HG03103 (cell line): ENCODE measurements at regions not wholly inside any gene's neighbourhood (a gene's known extent, or its start where the extent isn't known, plus 50 kb on each side); places are given as distances from the start of the nearest gene placed in this dataset.

Experiments
- ATAC-seq: cut with Tn5 transposase; IDR thresholded peaks from one replicate; pipeline ENCODE4 v1.9.1; 2021; ENCODE audit warnings: low read depth; ENCODE audit not compliant: unreplicated experiment

DNA sequence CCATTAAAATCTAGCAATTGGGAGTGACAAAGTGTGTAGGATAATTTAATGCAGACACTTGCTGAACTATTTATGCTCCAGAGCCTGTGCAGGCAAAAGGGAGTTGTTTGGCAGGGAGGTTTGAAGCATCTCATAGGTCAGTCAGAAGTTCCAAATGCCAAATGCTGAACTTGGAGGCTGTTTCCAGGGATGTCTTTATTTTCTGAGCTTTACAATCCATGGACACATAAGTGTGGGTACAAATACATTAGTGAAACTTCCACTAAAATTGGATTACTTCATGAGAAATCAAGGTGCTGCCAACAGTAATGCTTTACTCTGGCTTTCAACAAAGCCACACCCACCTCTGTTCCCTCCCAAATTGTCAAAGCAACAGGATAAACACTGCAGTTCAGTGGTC lies 422.1 kb upstream of the SETBP1 start:
- no peak for ATAC-seq

DNA sequence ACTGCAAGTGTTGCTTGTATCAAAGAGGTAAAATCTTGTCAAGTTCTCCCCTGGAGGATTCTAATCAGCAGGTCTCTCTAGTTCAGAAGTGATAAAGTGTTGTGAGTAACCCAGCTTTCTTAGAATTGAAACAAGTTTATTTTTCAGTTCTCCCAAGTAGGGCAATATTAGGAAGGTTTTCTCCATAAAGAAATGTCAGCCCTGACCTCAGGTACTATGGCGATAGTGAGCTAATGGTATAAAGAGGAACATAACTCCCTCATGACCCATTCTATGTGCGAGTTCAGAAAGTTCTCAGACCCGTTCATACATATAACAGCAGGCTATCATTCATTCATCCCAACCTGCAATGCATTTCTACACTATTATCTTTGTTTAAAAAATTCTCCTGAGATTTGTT lies 421.1 kb upstream of the SETBP1 start:
- no peak for ATAC-seq

DNA sequence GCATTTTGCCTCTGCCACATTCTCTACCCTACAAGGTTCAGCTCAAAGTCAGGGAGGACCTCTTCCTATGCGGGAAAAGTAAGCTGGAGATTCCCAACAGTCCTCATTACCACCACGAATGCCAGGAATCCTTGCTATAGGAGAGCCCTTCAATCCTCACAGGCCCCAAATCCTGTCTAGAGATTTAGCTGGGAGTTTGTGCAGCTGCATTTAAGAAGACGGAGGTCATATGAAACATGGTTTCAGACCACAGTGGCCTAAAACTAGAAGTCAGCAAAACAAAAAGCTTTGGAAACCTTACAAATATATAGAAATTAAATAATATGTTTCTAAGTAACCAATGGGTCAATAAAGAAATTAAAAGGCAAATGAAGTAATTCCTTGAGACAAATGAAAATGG lies 415.3 kb upstream of the SETBP1 start:
- no peak for ATAC-seq

DNA sequence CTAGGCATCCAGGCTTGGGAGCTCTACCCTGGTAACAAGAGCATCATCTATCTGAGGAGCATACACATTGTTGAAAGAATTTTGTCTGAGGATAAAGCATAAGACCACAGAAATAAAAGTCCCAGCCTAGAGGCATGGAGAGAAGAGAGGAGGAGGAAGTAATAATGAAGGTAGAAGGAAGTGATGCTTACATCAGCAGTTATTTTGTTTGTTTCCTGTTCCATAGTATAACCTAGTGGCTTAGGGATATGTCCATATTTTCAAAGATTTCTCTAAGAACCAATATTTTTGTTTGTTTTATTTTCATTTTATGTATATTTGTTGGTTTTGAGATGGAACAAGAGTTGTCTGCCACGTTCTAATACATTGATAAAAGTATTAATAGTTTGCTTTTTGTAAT lies 407.4 kb upstream of the SETBP1 start:
- ATAC-seq: no peak

DNA sequence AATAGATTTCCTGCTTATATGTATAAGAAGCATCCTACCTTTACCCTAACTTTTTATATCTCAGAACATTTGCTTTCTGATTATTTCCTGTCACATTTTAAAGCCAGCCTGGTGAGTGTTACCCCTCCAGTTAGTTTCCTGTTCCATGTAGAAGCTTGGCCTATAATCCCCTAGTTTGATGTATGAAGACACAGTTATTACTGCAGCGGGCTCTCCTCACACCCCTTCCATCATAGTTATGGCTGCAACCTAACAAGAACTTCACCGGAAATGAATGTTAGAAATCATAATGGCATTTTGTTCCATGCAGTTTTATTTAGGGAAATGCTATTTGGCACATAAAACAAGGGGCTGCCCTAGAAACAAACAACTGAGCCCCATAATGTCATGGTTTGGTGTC lies 400.2 kb upstream of the SETBP1 start:
- ATAC-seq: no peak

DNA sequence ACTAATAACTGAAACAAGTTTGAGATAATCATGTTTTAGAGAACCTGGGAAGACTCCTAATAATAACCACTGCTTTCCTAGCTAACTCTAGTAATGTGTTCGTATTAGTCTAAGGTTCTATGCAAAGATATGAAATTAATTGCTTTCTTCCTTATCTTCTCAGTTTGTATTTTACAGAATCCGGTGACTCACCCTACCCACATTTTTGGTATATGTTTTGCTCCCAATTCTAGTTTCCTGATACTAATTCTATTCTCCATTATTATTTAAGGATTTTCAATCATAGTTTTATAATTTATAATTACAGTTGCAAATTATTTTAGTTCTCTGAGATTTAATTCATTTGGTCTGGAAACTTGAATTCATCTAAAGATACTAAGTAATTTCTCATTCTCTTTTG lies 394.6 kb upstream of the SETBP1 start:
- no peak for ATAC-seq

DNA sequence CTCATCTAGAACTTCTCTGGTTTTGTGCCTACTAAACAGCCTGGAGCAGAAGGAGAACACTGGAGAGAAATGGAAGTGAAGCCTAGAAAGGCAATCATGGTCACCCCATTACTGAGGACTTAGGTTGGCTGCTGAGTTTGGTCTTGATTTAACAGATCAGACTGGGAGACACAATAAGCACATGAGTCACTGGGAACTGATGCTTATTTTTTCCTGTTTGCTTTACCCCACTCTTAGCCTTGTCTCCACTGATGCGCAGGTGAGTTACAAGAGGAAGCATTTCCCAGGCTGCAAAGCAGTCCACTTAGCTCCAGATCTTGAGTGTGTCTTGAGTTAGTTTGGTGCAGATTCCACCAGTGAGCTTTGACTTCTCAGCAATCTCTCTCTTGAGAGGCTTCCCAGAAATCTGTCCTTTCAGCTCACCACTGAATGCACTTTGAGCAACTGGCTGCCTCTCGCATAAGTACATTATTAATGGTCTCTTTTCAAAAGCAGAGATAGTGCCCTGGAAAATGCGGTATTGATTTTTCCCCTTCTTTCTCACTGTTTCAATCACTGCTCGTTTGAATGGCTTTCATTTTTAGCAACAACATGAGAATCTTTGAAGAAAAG lies 390.2 kb upstream of the SETBP1 start:
- ATAC-seq: no peak

DNA sequence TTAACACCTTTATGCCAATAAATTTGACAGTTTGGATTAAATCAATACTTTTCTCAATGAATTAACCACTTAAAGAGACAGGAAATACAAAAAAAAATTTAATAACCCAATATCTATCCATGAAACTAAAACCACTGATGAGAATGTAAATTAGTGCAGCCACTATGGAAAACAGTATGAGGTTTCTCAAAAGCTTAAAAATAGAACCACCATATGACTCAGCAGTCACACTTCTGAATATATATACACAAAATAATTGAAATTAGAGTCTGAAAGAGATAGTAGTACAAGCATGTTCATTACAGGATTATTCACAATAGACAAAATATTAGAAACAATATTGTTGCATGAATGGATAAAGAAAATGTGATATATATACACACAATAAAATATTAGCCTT lies 382.1 kb upstream of the SETBP1 start:
- no peak for ATAC-seq

DNA sequence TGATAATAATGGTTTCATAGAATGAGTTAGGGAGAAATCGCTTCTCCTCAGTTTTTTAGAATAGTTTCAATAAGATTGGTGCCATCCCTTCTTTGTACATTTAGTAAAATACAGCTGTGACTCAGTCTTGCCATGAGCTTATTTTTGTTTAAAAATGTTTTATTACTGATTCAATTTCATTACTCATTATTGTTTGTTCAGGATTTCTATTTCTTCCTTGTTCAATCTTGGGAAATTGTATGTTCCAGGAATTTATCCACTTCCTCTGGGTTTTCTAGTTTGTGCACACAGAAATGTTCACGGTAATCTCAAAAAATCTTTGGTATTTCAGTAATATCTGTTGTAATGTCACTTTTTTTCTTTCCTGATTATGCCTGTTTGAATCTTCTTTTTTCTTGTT lies 371.5 kb upstream of the SETBP1 start:
- ATAC-seq: no peak

DNA sequence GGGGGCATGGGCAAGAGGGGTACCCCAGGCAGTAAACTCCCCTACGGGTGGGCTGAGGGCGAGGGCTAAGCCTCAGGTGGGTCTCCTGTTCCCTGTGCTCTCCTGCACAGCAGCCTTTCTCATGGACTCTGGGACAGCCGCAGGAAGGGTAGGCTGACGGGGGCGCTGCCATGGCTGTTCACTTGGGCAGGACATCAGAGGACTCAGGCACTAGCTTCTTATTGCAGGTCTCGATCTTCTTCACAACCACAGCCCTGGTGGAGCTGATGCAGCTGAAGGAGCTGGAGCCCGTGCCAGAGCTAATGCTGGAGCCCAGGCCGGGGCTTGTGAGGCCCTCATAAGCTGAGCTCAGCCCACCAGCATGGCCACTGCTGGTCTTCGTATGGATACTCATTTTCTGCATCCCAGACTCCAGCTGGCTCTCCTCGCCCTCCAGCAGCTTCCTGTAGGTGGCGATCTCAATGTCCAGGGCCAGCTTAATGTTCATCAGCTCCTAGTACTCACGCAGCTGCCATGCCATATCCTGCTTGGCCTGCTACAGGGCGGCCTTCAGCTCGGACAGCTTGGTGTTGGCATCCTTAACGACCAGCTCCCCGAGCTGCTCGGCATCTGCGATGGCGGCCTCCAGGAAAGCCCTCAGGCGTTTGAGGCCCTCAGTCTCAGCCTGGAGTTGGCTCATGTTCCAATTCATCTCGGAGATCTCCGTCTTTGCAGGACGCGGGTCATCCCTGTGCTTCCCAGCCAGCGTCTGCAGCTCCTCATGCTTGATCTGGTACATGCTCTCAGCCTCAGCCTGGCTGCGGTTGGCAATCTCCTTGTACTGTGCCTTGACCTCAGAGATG lies 359.8 kb upstream of the SETBP1 start:
- ATAC-seq: no peak

DNA sequence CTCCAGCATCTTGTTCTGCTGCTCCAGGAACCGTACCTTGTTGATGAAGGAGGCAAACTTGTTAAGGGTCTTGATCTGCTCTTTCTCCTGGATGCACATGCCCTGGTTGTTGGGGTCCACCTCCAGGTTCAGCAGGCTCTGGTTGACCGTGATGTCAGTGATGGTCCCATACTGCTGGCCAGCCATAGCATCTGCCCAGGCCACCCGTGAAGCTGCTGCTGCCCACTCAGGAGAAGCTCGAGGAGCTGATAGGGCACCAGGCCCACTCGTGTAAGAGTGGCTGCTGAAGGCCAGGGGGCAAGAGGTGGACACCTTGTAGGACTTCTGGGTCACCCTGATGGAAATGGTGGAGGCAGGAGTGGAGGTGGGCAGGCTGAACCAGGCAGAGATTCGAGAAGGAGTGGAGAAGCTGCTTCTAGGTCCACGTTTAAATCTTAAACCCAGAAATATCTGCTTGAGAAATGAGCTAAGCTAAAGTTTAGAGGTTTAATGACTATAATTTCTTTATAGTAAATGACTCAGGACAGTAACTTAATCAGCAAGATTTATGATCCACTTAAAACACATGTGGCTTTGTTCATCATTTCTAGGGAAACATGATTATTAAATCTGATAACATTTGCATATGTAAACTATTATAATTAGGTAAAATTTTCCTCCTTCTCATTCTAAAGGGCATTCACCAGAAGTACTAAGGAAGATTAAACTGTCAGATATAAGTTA lies 358.7 kb upstream of the SETBP1 start:
- ATAC-seq: no peak

DNA sequence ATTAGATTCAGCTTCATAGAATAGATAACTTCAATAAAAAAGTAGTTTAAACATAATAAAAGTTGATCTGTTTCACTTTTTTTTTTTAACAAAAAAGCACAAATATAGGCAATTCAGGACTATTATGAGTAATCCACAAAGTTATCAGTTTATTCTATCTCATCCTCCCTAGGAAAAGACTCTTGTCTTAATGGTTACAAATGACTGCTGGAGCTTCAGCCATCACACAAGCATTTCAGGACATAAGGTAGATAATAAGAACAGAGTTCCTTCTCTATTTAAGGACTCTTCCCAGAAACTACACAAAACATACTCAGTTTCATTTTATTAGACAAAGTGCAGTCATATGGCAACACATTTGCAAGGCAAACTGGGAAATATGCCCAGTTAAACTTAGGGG lies 357.6 kb upstream of the SETBP1 start:
- no peak for ATAC-seq

DNA sequence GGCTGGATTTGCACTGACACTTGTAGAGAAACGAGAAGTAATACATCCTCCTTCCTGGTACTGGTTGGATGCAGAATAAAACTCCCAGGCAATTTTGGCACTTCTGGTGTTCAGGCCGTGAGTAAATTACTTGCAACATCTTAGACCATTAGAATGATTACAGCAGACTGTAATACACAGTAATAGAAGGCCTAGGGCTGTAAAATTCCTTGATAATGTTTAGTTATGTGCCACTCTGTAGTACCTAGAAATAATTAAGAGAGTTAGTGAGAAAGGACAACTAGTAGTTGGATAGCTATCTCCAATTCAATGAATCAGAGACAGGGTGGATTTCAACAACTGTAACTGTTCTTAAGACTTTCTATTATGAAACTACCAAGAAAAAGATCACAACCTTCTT lies 356.3 kb upstream of the SETBP1 start:
- ATAC-seq: no peak

DNA sequence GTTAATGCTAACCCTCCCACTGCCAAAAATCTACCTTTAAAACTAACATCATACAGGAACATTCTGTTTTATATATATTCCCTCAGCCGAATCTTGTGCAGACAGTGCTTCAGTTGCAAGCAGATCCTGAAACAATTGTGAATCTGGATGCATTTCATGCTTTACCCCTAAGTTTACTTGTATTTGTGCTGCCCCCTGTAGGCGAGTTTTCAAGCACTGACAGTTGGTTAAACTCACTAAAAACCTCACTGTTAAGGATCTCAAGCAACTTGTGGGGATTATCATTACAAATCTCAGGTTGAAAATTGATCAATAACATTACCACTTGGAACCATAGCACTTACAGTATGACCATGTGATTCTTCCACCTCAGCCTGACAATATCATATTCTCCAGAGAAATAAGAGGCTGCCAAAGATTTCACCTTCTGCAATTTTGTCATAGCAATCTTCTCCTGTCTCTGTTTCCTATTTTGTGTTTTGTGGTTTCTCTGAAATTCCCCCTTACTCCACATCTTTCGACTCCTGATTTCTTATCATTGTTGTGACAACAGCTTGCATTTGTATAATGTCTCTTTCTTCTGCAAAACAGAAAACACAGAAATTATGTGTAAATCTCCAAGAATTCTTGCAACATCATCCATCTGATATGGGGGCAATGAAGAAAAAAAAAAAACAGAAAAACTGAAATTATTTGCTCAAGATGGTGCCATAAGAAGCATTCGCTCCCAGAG lies 354.6 kb upstream of the SETBP1 start:
- no peak for ATAC-seq

DNA sequence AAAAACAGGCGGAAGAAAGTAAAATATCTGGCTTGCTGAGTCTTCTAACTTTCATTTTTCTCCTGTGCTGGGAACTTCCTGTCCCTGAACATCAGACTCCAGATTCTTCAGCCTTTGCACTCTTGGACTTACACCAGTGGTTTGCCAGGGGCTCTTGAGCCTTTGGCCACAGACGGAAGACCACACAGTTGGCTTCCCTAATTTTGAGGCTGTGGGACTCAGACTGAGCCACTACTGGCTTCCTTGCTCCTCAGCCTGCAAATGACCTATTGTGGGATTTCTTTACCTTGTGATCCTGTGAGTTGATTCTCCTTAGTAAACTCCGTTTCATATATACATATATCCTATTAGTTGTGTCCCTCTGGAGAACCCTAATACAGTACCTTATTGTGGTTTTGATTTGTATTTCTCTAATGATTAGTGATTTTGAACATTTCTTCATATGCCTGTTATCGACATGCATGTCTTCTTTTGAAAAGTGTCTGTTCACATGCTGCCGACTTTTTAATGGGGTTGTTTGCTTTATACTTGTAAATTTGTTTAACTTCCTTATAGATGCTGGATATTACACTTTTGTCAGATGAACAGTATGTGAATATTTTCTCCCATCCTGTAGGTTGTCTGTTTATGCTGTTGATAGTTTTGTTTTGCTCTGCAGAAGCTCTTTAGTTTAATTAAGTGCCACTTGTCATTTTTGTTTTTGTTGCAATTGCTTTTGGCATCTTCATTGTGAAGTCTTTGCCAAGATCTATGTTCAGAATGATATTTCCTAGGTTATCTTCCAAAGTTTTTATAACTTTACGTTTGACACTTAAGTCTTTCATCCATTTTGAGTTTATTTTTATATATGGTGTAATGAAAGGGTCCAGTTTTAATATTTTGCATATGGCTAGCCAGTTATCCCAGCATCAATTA lies 348.8 kb upstream of the SETBP1 start:
- ATAC-seq: no peak

DNA sequence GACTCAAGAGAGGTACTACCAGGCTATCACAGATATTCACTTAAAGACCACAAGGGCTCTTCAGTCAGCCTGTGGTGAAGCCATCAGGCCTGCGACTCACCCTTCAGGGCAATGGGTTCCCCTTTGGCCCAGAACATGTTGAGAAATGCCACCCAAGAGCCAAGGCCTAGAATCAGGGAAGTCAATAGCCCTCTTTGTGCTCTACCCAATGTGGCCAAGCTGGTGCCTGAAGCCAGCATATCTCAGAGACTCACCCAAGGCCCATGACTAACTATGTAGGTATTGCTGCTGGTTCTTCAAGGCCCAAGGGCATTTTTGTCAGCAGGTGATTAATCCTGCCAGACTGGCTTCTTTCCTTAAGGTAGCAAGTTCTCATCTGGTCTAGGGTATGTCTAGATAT lies 338.9 kb upstream of the SETBP1 start:
- ATAC-seq: no peak

DNA sequence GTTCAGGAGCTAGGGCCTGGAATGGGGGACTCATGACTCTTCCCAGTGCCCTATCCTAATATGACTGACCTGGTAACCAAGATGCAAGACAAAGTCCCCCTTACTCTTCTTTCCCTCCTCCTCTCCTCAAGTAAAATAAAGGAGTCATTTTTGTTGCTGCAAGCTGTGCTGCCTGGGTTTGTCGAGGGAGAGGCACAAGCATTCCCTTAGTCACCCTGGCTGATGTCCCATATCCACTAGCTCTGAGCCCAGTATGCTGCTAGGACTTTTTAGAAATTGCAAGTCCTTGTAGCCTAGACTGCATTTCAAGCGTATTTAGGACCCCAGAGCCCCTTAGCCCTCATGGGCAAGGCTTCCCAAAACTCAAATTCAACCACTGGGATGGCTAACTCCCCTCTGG lies 338.5 kb upstream of the SETBP1 start:
- ATAC-seq: no peak

DNA sequence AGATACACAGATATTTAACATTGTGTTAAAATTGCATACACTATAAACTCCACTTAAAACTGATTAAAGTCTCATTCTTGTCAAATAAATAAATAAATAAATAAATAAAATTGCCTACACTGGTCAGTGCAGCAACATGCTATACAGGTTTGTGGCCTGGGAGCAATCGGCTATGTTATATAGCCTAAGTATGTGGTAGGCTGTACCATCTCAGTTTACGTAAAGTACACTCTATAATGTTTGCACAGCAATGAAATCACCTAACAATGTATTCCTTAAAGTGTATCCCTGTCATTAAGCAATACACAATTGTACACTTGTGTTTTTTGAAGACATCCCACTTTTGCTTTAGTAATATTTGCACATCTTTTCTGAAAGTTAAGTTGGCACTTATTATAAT lies 337.7 kb upstream of the SETBP1 start:
- no peak for ATAC-seq

DNA sequence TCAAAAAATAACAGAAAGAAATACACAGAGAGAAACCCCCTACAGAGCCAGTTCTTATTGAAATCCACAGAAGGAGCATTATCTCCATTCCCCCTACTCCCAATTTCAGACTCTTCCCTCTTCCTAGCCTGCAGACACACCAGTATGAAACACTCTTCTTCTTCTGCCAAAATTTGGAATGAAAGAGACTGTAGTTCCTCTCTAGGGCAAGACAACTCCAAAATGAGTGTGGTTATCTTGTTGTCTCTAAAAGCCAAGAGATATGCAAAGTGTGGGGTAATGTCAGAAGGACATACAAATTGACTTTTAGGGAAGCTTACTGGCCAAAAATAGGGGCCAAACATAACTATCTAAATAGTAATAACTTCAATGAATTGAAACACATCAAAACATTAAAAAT lies 337.1 kb upstream of the SETBP1 start:
- ATAC-seq: no peak

DNA sequence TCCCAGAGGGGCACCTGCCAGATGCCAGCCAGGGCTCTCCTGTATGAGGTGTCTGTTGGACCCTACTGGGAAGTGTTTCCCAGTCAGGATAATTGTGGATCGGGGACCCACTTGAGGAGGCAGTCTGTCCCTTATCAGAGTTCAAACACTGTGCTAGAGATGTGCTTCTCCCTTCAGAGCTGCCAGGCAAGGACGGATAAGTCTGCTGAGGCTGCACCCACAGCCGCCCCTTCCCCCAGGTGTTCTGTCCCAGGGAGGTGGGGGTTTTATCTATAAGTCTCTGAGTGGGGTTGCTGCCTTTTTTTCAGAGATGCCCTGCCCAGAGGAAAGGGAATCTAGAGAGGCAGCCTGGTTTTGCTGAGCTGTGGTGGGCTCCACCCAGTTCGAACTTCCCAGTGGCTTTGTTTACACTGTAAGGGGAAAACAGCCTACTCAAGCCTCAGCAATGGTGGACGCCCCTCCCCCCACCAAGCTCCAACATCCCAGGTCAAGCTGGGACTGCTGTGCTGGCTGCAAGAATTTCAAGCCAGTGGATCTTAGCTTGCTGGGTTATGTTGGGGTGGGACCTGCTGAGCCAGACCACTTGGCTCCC lies 324.0 kb upstream of the SETBP1 start:
- ATAC-seq: no peak
